DND-41 (cell line): ENCODE measurements at regions not wholly inside any gene's neighbourhood (a gene's known extent, or its start where the extent isn't known, plus 50 kb on each side); places are given as distances from the start of the nearest gene placed in this dataset.

Experiments used
- CTCF ChIP-seq: IDR thresholded peaks from 2 replicates; pipeline ENCODE4 v1.5.1; 2012; ENCODE audit warnings: borderline replicate concordance, low read length, moderate library complexity, mild to moderate bottlenecking; ENCODE audit not compliant: poor library complexity, severe bottlenecking; ENCODE audit errors: extremely low read depth
- EZH2 ChIP-seq: IDR thresholded peaks from 3 replicates; pipeline ENCODE4 v1.6.1; 2012; ENCODE audit warnings: borderline replicate concordance, low read depth, mild to moderate bottlenecking, moderate library complexity, low read length, inconsistent platforms; ENCODE audit not compliant: severe bottlenecking

DNA sequence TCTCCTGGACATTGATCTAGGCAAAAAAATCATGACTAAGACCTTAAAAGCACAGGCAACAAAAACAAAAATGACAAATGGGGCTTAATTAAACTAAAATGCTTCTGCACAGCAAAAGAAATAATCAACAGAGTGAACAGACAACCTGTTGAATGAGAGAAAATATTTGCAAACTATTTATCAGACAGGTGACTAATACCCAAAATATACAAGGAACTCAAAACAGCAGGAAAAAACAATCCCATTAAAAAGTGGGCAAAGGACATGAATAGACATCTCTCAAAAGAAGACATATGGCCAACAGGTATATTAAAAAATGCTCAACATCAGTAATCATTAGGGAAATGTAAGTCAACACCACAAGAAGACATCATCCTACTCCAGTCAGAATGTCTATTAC lies 166.8 kb downstream of the MTERF1 start:
- no peak for TF ChIP-seq CTCF
- TF ChIP-seq EZH2, result no peak
